Left lung (tissue), 4 donors: ENCODE measurements at regions not wholly inside any gene's neighbourhood (a gene's known extent, or its start where the extent isn't known, plus 50 kb on each side); places are given as distances from the start of the nearest gene placed in this dataset.

ENCODE experiments used
- ATAC-seq: fragments of 200-7000 bp; cut with Tn5 transposase; one replicate; pipeline ENCODE4 v1.9.1; 2020; ENCODE audit warnings: moderate library complexity
- DNase-seq, 4 donors: peaks; one replicate each; pipeline ENCODE4 v3.0.0-alpha.2; 2013 to 2020
- H3K27ac ChIP-seq, 2 donors: fragments of 200-600 bp; sonication (generic) in 1 of 2; one replicate each; pipeline versions ENCODE4 v1.5.0 to v1.8.0; 2020 to 2021
- H3K27me3 ChIP-seq, 2 donors: fragments of 200-600 bp; sonication (generic) in 1 of 2; one replicate each; pipeline versions ENCODE4 v1.5.0 to v1.8.0; 2020 to 2021
- H3K36me3 ChIP-seq, 2 donors: fragments of 200-600 bp; sonication (generic) in 1 of 2; one replicate each; pipeline versions ENCODE4 v1.5.0 to v1.8.0; 2020 to 2021
- H3K4me1 ChIP-seq, 2 donors: fragments of 200-600 bp; one replicate each; pipeline ENCODE4 v1.8.0; 2021
- H3K4me3 ChIP-seq, 2 donors: fragments of 200-600 bp; sonication (generic) in 1 of 2; one replicate each; pipeline versions ENCODE4 v1.5.0 to v1.8.0; 2020 to 2021; ENCODE audit warnings: mild to moderate bottlenecking in 1 of 2
- H3K9me3 ChIP-seq, 2 donors: fragments of 200-600 bp; sonication (generic) in 1 of 2; one replicate each; pipeline versions ENCODE4 v1.5.0 to v1.8.0; 2020 to 2021
- intact Hi-C, 2 donors: fragments of 100-400 bp; cut with DNase I; formaldehyde crosslinking; loops; one replicate each; pipeline versions ENCODE4 v1.11.2 to v1.14.2; 2022
- TF ChIP-seq, protein P1 (sequence below), 2 donors: fragments of 200-600 bp; sonication (generic) in 1 of 2; IDR thresholded peaks; one replicate each; pipeline versions ENCODE4 v1.5.0 to v1.8.0; 2021; ENCODE audit warnings: antibody characterized with exemption in 2 of 2
- donor health status: DM: no; HTN: yes; CAD: no.
- donor health status: DM: no; HTN: no; CAD: no.

DNA sequence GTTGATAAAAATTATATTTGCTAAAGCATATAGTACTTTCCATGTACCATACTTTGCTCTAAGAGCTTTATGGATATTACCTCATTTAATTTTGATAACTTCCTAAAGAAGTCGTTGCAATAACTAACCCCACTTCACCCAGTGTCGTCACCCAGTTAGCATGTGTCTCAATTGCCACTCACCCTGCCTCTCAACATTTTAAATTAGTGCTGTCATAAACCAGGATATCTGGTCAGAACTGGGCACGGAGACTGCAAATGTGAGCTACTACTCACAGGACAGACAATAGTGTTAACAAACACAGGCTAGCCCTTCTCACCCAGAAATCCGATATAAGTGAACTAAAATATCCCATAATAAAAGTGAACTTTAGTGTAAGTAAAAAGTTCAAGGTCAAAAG lies 430.6 kb downstream of the KLF12 start:
- Histone ChIP-seq H3K27ac (peak overlapping the region; percentile 45 to 72), H3K27me3 (no peaks in the 10 kb centered on the region), H3K4me1 (no peaks in the 10 kb centered on the region), H3K4me3 (no peak overlapping the region), H3K9me3 (no peaks in the 10 kb centered on the region), H3K36me3 (no peaks in the 10 kb centered on the region)
- intact Hi-C loops, result loop anchor here in 1 of 2 donors (10.0 kb wide), 1 partner anchor 889 kb away; no protein-coding TSS in a partner anchor
- ATAC-seq (peak; percentile 85), DNase-seq (peak in 1 of 4 donors; percentile 43)
- TF ChIP-seq, protein P1, sequence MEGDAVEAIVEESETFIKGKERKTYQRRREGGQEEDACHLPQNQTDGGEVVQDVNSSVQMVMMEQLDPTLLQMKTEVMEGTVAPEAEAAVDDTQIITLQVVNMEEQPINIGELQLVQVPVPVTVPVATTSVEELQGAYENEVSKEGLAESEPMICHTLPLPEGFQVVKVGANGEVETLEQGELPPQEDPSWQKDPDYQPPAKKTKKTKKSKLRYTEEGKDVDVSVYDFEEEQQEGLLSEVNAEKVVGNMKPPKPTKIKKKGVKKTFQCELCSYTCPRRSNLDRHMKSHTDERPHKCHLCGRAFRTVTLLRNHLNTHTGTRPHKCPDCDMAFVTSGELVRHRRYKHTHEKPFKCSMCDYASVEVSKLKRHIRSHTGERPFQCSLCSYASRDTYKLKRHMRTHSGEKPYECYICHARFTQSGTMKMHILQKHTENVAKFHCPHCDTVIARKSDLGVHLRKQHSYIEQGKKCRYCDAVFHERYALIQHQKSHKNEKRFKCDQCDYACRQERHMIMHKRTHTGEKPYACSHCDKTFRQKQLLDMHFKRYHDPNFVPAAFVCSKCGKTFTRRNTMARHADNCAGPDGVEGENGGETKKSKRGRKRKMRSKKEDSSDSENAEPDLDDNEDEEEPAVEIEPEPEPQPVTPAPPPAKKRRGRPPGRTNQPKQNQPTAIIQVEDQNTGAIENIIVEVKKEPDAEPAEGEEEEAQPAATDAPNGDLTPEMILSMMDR (IDR thresholded peaks at IDR 0.05), result no peak

DNA sequence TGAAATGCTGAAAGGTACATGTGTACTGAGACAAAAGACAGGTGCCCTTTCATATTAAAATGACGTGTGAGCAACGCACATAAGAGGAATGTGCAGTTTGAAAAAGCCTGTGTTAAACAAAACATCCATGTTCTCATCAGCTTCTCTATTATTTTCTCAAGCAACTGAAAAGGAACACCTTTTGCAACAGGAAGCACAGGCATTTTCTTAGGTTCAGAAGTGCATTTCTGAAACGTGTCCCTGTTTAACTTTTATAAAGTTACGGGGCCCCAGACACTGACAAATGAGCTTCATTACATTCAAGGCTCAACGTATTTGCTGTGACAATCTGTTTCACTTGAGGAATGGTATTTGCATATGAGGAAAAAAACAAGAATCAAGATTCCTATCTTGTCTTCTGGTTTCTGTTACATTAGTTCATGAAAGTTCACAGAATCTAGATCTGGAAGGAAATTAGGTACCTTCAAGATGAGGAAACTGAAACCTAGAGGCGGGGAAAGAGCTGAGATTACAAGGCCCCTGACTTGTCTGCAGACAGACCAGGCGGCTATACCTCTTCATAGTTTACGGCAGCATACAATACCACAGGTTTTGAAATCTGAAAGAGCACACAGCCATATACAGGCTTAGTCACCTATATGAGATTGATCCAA lies 431.7 kb downstream of the KLF12 start:
- ATAC-seq, result peak; percentile 52
- Histone ChIP-seq H3K4me3 (no peak overlapping the region), H3K27me3 (no peaks in the 10 kb centered on the region), H3K27ac (peak overlapping the region; percentile 24 to 72), H3K9me3 (no peaks in the 10 kb centered on the region), H3K4me1 (no peaks in the 10 kb centered on the region), H3K36me3 (no peaks in the 10 kb centered on the region)
- TF ChIP-seq, protein P1 (IDR thresholded peaks at IDR 0.05), result no peak
- intact Hi-C loops, result loop anchor here in 1 of 2 donors (10.0 kb wide), 1 partner anchor 888 kb away; no protein-coding TSS in a partner anchor
- no peak for DNase-seq

DNA sequence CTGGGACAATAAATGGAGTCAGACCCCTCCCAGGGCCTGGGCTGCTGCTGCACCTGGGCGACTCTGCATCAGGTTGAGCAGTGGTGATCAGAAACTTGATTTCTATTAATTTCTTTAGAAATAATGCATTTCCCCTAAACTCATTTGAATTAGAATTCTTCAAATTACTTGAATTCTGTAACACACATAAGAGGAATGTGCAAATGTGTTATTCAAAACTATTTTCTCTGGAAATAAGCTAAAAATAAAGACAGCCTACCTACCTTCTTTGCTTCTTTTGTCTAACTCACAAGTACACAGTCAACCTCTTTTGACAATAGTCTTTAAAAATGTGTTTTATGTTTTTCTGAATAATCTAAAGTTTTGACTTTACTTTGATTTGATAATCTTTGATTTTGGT lies 433.0 kb downstream of the KLF12 start:
- no peak overlapping the region for H3K4me3 ChIP-seq
- ATAC-seq (no peak), DNase-seq (no peak)
- H3K4me1 ChIP-seq, result no peaks in the 10 kb centered on the region
- no peaks in the 10 kb centered on the region for H3K9me3 ChIP-seq
- H3K27ac ChIP-seq, result no peak overlapping the region
- no peaks in the 10 kb centered on the region for H3K36me3 ChIP-seq
- intact Hi-C loops, result loop anchor here in 1 of 2 donors (10.0 kb wide), 1 partner anchor 886 kb away; no protein-coding TSS in a partner anchor
- H3K27me3 ChIP-seq, result no peaks in the 10 kb centered on the region
- TF ChIP-seq, protein P1 (IDR thresholded peaks at IDR 0.05), result no peak

DNA sequence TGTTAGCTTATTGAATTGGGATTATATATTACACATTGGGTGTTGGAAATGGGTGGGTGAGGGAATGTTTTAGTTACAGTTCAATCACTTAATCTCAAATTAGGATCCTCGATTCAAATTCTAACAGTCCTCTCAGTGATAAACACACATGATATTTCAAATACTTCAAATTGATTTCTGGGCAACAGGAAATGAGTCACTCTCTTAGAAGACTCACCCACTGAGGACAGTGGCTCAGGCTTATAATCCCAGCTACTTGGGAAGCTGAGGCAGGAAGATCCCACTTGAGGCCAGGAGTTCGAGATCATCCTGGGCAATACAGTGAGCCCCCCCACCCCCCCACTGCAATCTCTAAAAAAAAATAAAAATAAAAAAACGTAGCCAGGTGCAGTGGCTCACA lies 435.3 kb downstream of the KLF12 start:
- intact Hi-C loops, result no loop called here
- H3K27me3 ChIP-seq, result no peaks in the 10 kb centered on the region
- no peak for ATAC-seq
- DNase-seq, result no peak
- H3K4me1 ChIP-seq, result no peaks in the 10 kb centered on the region
- no peak overlapping the region for H3K27ac ChIP-seq
- H3K9me3 ChIP-seq, result no peaks in the 10 kb centered on the region
- H3K36me3 ChIP-seq, result no peaks in the 10 kb centered on the region
- H3K4me3 ChIP-seq, result no peak overlapping the region
- TF ChIP-seq, protein P1 (IDR thresholded peaks at IDR 0.05), result no peak

DNA sequence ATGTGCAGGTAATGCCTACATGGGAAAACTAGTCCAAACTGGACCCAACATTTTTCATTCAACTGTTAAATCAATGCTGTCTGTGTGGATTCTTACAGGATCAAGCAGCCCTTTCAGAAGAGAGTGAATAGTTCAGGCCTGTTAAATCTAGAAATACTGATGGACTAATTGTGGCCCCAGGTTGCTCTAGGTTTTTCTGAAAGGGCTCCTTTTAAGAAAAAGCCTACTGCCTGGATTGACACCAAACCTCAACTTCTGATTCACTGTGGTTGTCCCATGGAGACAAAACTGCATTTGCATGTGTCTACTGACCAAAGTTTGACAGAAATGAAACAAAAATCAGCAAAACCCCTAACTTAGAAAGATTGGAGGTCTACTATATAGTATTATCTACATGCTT lies 437.0 kb downstream of the KLF12 start:
- H3K36me3 ChIP-seq, result no peaks in the 10 kb centered on the region
- DNase-seq, result no peak
- H3K4me3 ChIP-seq, result no peak overlapping the region
- H3K27ac ChIP-seq, result no peak overlapping the region
- H3K4me1 ChIP-seq, result no peaks in the 10 kb centered on the region
- no peaks in the 10 kb centered on the region for H3K27me3 ChIP-seq
- ATAC-seq, result no peak
- intact Hi-C loops, result no loop called here
- TF ChIP-seq, protein P1 (IDR thresholded peaks at IDR 0.05), result no peak
- H3K9me3 ChIP-seq, result no peaks in the 10 kb centered on the region
